NCI-H526 treated with DMSO at 0.1 percent for 48 hours (cell line): ENCODE measurements at regions not wholly inside any gene's neighbourhood (a gene's known extent, or its start where the extent isn't known, plus 50 kb on each side); places are given as distances from the start of the nearest gene placed in this dataset.
"Not testable (repeated sequence)": the region's sequence is repeated elsewhere in the genome, so short reads cannot be mapped to it uniquely, and the experiment has no call there.

Source experiments
- DNase-seq: peaks from one replicate; lab custom pipeline; 2025; lab: John Stamatoyannopoulos, UW

GRCh38 chr13:103523858-103524257 lies 457.6 kb upstream of the SLC10A2 start:
- DNase-seq = no peak

GRCh38 chr13:103521532-103521931 lies 455.3 kb upstream of the SLC10A2 start:
- no peak for DNase-seq

GRCh38 chr13:103517768-103518102 lies 451.5 kb upstream of the SLC10A2 start:
- DNase-seq = no peak

- DNase-seq = no peak
Observed at GRCh38 chr13:103517066-103517767, 451.0 kb upstream of the SLC10A2 start.

DNA sequence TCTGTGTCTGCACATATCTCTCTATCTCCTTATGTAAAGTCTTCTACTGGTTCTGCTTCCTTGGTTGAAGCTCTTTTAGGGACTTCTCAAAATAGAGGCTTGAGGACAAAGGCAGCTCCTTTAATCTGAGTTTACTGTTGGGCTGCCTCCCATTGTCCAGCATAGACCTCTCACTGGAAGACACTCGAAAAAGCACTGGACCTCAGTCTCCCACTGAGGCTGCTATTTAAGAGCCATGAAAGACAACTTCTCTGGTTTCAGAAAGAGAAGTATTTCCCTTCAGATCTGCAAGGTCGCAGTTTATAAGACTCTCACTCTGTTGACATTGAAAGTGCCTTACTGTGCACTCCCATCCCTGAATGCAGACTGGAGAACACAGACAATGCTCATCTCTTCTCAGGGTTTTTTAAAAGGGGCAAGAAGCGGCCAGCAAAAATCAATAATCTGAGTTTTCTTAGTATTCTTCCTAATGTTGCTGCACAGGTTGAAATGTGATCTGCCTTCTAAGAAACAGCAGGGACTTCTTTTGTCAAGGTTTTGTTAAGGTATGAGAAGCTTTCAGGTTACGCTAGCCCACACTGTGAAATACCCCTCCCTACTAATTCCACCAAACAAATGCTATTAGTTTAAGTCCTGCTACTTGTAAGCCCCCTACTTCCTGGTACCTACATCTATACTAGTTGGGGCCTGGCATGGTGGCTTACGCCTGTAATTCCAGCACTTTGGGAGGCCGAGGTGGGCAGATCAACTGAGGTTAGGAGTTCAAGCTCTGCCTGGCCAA lies 450.0 kb upstream of the SLC10A2 start:
- DNase-seq = no peak

DNA sequence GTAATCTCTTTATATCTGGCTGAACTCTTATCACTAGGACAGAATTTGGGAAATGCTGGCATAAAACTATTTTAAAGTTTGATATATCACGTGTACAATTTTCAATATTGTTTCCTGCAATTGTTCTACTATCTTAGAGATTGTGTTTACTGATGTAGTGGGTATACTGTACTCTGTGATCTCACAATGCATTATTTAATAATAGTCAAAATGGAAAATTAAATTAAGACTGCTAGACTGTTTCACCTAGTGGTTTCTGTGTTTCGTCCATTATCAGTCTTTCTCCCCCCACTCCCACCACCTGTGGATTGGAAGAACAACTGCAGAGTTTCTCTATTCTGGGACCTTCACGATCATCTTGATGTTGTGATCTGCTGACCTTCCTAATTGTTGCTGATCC lies 449.2 kb upstream of the SLC10A2 start:
- DNase-seq = no peak

GRCh38 chr13:103514619-103515018 lies 448.4 kb upstream of the SLC10A2 start:
- DNase-seq = no peak

GRCh38 chr13:103514188-103514587 lies 448.0 kb upstream of the SLC10A2 start:
- no peak for DNase-seq

DNA sequence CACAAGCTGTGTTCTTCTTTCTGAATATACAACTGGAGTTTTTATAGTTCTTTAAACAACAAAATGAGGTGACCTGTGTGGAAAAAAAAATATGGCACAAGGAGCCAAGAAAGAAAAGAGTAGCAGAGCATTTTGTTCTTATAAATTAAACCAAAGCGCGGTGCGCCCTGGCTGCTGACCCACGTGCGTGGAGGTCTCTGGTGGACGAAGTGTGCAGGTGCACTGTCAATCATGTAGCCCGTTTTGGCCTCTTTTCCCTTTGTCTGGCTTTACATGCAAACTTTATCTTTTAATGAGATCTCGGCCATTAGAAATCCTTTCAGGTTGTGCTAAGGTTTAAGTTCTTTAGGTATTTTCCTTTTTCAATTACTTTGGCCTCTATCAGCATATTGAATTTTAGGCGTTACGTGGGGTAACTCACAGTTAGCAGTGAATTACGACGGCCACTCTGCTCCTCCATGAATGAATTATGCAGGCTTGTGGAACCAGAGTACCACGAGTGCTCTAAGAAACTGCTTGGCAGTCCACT lies 443.9 kb upstream of the SLC10A2 start:
- DNase-seq = no peak

DNA sequence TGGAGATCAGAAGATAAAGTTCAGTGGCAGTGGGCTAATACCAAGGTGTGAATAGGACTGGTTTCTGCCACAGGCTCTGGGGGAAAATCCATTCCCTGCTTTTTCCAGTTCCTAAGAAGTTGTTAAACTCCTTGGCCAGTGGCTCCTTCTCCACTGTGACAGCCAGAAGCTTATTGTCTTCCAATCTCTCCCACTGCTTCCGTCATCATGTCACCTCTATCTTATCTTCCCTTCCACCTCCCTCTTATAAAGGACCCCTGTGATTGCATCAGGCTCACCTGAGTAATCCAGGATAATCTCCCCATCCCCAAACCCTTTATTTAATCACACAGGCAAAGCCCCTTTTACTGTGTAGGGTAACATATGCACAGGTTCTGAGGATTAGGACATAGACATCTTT lies 431.2 kb upstream of the SLC10A2 start:
- DNase-seq = no peak

DNA sequence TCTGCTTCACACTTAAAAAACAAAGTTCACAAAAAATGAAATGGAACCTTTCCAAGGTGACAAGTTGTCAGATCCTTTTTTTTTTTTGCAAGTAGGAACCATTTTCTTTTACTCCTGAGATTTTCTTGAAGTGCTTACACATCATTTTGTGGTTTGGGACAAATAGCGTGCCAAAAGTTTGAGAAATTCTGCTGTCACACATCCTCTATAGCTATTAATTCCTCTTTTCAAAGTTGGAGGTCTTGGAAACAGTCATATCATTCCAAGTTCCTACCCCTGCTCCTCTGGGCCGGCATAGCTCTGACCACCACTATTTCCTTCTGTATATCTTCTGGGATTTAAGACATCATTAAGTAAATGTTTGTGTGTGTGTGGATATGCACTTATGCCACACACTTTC lies 421.6 kb upstream of the SLC10A2 start:
- no peak for DNase-seq

- no peak for DNase-seq
Observed at GRCh38 chr13:103473081-103473480, 406.9 kb upstream of the SLC10A2 start.

GRCh38 chr13:103471896-103472295 lies 405.7 kb upstream of the SLC10A2 start:
- DNase-seq = no peak

DNA sequence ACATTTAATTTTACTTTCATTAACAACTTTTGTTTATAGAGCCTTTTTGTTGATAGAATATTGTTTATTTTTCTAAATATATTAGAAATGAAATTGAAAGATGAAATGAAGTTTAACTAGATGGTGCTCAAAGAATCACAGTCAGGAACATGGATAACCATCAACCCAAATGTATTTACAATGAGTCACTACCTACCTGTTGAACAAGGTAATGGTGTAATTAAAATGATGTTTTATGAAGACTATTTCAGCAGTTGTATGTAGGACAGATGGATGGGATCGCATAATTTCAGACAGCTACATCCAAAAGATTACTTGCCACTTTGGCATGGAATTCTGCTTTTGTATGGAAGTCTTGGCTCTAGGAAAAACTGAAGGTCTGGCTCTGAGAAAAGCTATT lies 403.6 kb upstream of the SLC10A2 start:
- no peak for DNase-seq

DNA sequence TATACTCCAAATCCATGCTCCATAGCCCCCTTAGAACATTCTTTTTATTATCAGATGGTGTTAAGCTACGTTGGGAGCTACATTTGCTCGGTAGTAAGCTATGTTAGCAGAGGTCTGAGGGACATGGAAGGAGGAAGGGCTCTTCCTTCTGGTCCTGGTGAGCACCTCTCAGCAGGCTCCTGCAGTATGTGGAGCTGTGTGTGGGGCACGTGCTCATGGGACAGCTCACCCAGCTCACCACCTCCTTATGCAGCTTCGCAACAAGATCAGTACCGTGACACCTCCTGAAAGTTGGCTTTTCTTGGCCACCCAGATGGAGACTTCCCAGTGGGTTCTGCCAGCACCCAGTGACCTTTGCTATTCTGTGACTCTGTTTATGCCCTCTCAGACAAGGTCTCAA lies 400.5 kb upstream of the SLC10A2 start:
- no peak for DNase-seq

- DNase-seq = not testable (repeated sequence)
Observed at GRCh38 chr13:103460246-103460645, 394.0 kb upstream of the SLC10A2 start.

DNA sequence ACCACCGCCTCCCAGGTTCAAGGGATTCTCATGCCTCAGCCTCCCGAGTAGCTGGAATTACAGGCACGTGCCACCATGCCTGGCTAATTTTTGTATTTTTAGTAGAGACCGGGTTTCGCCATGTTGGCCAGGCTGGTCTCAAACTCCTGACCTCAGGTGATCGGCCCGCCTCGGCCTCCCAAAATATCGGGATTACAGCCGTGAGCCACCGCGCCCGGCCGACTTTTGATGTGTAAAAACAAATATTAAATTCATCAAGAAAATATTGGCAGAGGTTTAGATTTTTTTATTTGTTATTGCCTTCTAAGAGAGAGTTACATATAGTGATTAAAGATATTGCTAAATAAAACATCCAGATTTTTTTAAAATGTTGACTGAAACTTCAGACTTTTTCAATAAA lies 390.8 kb upstream of the SLC10A2 start:
- DNase-seq = not testable (repeated sequence)

GRCh38 chr13:103451656-103452055 lies 385.4 kb upstream of the SLC10A2 start:
- DNase-seq = no peak

GRCh38 chr13:103443604-103444003 lies 377.4 kb upstream of the SLC10A2 start:
- DNase-seq = no peak

DNA sequence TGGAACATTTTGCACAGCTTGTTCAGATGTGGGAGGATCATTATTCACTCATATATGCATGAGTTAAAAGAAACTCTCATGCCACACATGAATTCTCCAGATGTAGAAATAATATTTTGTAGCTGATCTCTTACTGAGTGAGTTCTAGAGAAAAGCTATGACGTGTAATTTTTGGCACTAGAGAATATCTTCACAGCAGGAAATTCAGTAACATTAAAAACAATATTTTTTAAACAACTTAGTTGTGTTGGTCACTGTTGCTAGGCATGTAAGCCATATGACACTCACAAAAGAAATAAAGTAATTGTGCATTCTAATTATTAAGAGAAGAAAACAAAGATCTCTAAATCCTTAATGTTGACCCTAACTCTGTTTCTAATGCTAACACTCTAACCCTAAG lies 371.4 kb upstream of the SLC10A2 start:
- DNase-seq = no peak

DNA sequence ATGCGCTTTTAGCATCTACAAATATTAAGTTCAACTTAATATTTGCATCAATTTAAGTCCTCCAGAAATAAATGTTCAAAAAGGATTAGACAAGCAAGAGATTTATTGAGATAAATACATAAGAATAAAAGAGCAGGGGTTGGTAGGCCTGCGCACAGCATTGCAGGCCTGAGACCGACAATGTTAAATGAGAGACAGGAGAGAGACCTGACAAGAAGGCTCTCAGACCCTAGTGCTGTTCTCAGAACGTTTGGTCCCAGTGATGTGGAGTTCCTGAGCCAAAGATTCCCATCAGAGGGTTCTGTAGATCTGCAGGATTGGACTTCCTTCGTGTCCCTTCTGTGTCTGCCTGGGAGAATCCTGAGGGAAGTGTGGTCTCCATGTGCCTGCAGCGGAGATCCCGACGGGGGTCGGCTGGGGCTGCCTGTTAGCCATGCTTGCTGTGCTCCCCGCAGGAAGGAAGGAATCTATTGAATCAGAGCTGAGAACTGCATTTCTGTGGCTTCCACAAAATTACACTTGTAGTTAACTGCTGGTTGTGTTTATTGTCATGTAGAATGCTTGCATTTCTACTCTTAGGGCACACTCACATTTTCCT lies 369.9 kb upstream of the SLC10A2 start:
- DNase-seq = no peak

DNA sequence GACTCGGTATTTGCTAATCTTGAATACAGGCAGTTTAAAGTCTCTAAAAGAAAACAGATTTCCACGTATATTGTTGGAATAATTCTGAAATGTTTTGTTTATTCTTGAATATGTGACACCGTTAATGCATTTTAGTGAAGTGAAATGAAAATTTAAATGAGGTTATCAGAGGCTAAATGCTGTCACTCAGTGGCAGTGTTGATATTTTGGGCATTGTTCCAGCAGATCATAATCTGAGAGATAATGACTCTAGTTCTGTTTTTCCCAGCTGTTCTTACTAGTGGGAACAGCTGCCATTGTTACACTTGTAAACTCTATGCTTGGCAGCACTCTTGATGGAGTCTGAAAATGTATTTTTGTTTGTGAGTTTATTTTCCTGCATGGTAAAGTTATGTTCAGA lies 365.6 kb upstream of the SLC10A2 start:
- no peak for DNase-seq

GRCh38 chr13:103430368-103430767 lies 364.2 kb upstream of the SLC10A2 start:
- DNase-seq = no peak
